Pulmonary artery endothelial cell (primary cell): ENCODE measurements at regions not wholly inside any gene's neighbourhood (a gene's known extent, or its start where the extent isn't known, plus 50 kb on each side); places are given as distances from the start of the nearest gene placed in this dataset.
"Not testable (repeated sequence)": the region's sequence is repeated elsewhere in the genome, so short reads cannot be mapped to it uniquely, and the experiment has no call there.

Source experiments
- DNase-seq: peaks from one replicate; pipeline ENCODE4 v3.0.0-alpha.2; 2011; ENCODE audit warnings: low read depth, low spot score

DNA sequence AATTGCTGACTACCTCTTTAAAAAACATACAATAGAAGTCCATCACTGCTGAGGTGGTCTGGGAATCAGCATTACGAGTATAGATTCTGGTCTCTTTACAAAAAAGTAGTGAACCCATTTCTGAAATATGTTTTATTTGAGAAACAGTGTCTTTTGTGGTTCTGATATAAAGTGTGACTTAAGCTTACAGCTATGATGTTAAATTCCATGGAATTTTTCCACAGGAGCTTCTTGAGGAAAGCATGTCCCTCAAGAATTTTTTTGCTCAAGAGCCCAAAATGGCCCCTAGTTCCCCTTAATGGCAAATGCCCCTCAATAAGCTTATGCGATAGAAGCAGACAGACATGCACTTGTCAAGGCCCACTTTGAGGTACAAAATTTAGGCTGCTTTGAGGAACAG, 265.7 kb downstream of the FAM170A start:
- DNase-seq: no peak

DNA sequence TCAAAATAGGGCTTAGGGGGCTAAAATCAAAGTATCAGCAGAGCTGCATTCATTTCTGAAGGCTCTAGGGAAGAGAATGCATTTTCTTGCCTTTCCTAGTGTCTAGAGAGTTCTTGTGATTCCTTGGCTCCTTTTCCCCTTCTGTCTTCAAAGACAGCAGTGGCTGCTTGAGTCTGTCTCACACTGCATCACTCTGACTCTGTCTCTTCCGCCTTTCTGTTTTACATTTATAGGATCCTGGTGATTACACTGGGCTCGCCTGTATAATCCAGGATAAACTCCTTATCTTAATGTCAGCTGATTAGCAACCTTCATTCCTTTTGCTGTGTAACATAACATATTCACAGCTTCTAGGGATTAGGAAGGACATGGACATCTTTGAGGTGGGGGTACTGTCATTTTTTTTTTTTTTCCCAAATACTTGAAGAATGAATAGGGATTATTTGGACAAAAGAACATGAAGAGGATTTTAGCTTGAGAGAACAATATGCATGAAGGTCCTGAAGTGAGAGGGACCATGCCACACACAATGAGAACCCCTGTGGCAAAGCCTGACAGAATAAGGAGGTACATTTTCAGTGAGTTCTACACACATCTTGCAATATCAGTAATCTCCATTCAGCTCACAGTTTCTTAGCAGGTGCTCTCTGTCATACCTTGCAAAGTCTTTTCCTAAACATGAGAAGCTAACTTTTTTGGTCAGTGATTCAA, 267.6 kb downstream of the FAM170A start:
- DNase-seq: no peak

DNA sequence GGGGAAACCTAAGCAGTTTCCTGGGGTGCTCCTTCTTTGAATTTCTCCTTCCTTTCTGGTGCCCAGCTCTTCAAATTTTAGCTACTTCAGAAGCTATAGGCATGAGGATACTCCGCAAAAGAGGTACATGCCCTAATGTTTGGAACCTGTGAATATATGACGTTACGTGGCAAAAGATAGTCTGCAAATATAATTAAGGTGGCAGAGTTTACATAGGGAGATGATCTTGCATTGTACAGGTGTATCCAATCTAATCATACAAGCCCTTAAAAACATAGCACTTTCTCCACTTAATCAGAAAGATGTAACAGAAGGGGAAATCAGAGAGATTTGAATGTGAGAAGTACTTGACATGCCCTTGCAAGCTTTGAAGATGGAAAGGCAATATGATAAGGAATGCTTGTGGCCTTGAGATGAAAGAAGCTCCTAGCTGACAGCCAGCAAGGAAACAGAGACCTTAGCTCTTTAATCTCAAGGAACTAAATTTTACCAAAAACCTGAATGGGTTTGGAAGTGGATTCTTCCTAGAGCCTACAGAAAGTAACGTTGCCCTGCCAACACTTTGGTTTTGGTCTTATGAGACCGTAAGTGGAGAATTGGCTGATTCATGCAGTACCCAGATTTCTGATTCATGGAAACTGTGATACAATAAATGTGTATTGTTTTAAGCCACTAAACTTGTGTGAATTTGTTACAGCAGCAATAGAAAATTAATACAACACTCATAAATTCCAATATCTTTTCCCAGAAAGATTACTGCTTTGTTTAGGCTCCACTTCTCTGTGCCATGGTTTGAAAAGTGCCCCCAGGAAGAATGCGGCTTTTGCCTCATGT, 268.4 kb downstream of the FAM170A start:
- DNase-seq: no peak

DNA sequence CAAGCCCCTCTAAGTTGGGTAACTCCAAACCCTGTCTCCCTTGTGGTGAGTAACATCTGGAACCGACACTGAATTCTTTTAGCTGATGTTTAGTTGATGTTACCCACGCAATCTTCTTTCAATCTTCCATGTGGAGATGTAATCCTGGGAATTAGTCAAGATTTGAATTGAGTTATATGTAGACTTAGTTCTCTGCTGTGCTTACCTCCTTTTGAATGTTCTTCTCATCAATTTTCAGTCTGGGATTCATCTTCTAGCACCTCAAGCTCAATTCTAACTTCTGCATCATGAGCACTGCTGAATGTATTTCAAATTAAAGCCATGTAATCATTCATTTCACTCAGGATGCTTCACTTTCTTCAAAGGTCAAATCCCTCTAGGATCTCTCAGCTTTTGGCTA, 270.6 kb downstream of the FAM170A start:
- no peak for DNase-seq

DNA sequence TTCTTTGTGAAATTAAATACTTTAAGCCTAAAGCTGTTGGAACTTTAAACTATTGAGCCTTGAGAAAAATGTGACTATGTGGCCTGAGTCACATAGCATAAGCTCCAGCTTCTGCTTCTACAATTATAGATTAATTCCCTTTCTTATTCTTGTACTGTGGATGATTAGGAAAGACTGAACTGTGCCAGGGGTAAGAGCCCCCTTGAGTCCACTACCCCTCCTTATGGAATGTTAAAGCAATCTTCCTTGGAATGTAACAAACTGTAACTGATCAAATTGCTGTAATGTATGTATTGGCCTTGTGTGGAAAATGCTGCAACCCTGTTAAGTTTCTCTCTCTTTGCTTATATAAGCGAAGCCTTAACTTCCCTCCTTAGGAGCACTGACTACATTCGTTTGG, 273.2 kb downstream of the FAM170A start:
- DNase-seq: no peak

DNA sequence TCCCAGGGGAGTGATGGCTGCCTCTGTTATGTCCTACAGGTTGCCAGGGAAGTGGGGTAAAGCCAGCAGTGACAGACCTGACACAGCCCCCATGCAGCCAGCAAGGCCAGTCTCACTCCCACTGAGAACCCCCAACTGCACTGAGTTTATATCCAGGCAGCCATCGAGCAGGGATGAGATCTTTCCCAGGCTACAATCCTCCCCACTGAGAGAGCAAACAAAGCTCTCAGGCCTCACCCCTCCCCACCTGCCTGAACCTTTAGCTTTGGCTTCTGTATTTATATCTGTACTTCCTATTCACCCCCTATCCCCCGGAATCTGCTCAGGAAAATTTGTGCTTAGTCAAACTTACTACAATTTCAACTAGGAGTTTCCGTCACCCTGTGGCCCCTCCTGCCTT, 284.1 kb downstream of the FAM170A start:
- DNase-seq: no peak

DNA sequence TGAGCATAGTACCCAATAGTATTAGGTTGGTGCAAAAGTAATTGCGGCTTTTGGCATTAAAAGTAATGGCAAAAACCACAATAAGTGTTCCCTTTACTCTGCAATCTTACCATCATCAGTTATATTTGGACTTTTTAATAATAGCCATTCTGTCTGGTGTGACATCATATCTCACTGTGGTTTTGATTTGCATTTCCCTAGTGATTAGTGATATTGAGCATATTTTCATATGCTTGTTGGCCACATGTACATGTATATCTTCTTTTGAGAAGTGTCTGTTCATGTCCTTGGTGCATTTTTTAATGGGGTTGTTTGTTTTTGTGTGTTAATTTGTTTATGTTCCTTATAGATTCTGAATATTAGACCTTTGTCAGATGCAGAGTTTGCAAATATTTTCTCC, 289.9 kb downstream of the FAM170A start:
- no peak for DNase-seq

DNA sequence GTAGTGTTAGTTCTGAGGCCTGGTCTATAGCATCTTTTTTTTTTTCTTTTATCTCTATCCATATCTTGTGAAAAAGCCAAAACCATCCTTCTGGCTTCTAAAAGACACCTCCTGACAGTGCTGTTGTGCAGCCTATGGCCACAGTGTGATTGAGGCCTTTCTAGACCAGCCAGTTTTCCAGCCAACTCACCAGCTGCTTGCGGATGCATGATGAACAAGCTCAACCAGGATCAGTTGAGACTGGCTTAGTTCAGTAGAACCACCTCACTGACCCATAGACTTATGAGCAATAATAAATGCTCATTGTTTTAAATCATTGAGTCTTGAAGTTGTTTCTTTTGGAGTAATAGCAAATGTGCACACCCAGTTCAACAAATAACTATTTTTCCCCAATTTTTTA, 296.9 kb downstream of the FAM170A start:
- no peak for DNase-seq

DNA sequence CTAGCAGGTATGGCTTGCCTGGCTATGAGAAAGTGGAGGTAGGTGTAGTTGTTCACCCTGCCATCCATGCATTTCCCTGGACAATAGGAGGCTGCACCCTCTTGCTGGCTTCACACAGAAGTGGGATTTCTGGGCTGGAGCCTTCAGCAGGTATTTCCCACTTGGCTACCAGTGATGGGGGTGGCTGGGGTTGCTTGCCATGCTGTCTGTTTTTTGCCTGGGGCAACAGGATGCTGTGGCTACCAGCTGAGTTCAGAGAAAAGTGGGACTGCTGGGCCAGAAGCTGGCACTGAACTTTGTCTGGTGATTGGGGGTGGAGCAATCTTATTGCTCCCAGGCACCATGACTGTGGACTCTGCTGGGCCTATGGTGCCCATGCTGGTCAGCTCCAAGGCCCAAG, 299.6 kb downstream of the FAM170A start:
- no peak for DNase-seq

DNA sequence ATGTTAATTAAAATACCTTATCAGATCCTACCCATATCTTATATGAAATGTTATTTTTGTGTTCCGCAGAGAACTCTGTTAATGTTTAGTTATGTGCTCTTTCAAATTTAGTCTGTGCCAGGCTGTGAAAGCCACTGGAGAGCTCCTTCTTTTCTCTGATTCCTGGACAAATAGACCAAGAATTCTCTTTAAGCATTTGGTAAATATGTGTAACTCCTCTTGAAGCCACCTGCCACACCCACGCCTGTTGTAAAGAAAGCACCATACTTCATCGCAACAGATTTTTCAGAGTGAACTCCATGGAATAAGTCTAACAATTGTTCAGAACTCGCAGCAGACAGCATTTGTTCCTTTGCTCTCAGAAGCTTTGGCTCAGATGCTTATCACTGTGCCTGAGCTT, 301.1 kb downstream of the FAM170A start:
- no peak for DNase-seq

DNA sequence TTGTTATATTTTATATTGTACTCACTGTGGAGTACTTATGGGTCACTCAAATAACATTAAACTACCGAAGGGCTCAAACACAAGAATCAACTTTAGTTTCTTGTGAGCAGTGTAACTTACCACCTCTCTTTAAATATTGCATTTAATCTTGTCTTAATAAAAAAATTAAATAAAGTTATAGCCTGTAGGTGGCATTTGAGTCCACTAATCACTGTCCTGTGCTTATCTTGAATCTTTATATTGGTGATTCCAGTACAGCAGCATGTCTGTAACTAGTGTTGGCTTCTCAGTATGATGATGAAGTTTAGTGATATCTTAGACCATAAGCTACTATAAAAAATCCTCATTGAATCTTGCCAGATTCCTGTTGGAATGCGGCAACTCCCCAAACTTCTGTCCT, 313.8 kb downstream of the FAM170A start:
- no peak for DNase-seq

DNA sequence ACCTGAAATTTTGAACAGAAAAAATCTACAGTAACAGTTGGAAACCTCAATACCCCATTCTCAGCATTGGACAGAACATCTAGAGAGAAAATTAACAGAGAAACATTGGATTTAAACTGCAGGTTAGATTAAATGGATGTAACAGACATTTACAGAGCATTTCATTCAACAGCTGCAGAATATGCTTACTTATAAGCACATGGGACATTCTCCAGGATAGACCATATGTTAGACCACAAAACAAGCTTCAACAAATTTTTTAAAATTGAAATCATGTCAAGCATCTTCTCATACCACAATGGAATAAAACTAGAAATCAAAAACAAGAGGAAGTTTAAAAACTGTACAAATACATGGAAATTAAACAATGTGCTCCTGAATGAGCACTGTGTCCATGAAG, 316.3 kb downstream of the FAM170A start:
- DNase-seq: no peak

DNA sequence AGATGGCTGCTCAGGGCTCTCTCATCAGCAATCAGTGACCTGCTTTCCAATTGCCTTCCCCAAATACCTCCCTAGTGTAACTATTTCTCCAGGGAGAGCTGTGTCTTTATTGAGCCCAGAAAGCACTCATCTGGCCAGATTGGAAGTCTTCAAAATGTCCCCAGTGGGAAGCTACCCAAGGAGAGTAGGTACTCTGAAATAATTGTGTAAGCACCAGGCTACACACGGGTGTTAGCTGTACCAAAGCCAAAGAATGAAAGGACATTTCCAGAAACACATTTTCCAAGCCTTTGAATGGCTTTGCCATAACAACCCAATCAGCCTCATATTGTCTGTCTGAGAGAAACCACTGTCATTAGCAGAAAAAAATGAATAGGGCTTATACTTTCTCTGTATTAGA, 318.8 kb downstream of the FAM170A start:
- DNase-seq: no peak

DNA sequence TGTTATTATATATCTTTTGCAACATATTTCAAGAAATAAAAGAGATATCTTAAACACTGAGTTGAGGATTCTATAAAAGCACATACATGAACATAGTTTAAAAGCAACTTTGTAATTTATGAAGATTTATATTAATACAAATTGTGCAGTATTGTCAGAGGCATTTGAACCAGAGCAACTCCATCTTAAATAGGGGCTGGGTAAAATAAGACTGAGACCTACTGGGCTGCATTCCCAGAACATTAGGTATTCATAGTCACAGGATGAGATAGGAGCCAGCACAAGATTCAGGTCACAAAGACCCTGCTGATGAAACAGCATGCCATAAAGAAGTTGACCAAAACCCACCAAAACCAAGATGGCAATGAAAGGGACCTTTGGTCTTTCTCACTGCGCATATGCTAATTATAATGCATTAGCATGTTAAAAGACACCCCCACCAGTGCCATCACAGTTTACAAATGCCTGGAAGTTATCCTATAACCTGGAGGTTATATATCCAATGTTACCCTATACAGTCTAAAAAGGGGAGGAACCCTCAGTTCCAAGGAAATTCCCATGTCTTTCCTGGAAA, 320.2 kb downstream of the FAM170A start:
- DNase-seq: no peak

DNA sequence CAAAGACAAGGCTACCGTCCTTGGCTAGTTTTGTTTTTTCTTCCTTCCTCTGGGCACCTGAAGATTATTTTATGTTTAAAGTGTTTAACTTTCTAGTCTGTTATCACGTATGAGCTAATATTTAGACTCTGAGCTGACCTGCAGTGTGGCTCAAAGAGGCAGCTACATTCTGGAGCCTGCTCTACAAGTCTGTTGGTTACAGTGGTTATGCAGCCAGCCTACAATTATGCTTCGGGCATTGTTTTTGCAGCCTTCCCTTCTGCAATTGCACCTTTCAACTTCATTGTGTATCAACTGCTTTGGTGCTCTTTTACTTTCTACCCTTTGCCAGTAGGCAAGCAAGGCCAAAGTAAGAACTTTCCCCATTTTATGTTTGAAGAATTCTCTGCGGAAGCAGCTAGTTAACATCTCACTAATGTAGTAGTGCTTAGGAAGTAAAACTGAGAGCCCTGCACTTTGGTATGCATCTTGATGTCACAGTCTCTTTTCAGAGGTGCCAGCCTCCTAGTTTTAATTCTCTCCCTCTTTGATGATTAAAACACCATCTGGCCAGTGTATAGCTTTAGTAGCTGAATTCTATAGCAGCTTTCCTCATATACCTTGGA, 322.1 kb downstream of the FAM170A start:
- DNase-seq: no peak

DNA sequence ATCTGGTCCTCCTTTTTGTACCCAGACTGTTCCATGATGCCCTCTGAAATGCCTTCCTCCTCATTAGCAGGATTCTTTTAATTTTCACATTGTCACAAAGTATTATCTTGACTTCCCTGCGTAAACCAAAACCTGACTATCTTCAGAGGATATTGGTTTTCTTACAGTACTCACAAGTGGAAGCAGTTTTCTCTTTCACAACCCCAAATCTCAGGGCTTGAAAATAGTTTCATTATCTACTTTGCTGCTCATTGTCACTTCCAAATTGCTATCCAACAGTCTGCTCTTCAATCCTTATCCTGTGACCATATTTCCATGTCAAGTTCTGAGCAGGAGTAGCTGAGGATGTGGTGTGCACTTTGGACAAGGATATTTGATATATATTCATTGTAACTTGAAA, 324.1 kb downstream of the FAM170A start:
- no peak for DNase-seq

DNA sequence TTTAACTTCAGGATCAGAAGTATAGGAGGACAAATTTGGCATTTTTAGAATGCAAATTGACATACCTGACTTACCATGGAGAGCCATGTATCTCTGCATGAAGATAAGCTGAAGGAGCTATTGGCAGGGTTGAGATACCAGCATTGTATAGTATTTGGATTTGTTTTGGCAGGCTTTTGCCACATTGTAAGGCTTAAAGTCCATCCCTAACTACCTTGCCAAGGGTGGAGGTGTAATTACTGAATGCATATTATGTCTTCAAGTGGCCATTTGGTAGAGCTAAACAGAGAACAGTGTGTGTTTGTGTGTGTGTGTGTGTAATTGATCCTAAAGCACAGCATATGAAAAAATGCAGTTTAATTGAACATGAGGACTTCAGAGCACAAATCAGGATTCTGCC, 324.7 kb downstream of the FAM170A start:
- no peak for DNase-seq

DNA sequence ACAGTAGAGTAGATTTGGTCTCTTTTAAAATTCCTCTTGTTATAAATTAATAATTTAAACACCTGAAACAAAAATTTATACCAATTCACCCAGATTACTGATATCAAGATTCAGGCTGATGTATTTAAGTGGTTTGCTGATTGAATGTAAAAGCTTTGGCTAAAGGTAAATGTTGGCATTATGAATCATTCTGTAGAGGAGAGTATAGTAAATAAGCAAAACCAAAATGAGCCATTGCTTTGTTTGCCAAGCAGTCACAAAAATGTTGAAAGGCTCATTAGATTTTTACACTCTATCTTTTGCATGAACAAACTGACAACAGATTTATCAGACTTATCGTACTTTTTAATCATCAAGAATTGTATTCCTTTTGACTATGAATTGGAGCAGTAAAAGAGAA, 332.6 kb downstream of the FAM170A start:
- DNase-seq: no peak

DNA sequence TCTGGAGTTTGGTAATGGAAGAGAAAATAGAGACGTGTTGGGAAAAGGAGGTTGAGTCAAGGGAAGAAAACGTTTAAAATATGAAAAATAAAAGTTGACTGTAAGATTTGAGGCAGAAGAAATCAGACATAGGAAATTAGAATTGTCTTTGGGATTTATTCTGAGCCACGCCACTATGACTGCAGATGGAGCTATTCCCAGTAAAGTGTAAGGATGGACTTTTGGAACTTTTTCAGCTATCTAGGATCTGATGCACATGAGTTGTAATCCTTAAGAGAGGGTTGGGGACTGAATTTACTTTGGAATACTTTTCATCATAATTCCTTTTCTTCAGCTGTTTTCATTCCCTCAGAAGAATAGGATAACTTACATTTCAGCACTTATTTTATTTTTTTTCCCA, 336.7 kb downstream of the FAM170A start:
- DNase-seq: no peak

DNA sequence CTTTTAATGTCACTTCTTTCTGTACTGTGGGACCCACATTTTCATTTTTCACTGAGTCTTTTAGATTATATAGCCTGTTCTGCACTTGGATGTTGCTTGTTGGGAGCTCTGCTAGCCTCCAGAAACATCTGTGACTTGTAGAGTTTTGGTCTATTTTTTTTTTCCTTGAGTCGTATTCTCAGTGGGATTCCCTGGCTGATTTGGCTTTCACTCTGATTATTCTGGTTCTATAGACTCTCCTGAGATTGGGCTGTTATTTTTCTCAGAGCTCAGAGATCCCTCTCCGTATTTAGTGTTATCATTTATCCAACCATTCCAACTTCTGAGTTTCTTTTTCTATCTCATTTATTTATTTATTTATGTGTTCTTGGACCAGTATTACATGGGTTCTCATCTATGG, 339.3 kb downstream of the FAM170A start:
- DNase-seq: no peak

DNA sequence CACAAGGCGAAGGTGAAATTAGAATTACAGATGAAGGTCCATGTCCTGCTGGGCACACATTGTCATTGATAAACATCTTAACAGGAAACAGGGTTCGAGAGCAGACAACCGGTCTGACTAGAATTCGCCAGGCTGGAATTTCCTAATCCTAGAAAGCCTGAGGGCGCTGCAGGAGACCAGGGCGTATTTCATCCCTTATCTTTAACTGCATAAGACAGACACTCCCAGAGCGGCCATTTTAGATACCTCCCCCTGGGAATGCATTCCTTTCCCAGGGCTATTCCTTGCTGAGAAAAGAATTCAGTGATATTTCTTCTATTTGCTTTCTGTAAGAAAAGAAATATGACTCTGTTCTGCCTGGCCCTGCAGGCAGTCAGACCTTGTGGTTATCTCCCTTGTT, 357.7 kb downstream of the FAM170A start:
- not testable (repeated sequence) for DNase-seq

DNA sequence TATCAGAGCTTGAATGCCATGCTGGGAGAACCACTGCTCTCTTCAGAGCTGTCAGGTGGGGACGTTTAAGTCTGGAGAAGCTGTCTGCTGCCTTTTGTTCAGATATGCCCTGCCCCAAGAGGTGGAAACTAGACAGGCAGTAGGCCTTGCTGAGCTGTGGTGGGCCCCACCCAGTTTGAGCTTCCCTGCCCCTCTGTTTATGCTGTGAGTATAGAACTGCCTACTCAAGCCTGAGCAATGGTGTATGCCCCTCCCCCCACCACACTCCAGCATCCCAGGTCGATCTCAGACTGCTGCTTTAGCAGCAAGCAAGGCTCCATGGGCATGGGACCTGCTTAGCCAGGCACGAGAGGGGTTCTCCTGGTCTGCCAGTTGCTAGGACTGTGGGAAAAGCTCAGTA, 362.3 kb downstream of the FAM170A start:
- DNase-seq: no peak
